Psoas muscle (tissue), 7 donors: ENCODE measurements at regions not wholly inside any gene's neighbourhood (a gene's known extent, or its start where the extent isn't known, plus 50 kb on each side); places are given as distances from the start of the nearest gene placed in this dataset.

Experiments used
- ATAC-seq, 4 donors: fragments of 200-7000 bp; cut with Tn5 transposase; one replicate each; pipeline ENCODE4 v1.9.1; 2020; ENCODE audit warnings: moderate library complexity in 3 of 4, mild to moderate bottlenecking in 2 of 4
- DNase-seq, 2 donors: peaks; one replicate each; pipeline ENCODE4 v3.0.0-alpha.2; 2020
- H3K27ac ChIP-seq: fragments of 200-600 bp; one replicate; pipeline ENCODE4 v1.8.0; 2022
- H3K27me3 ChIP-seq, 3 donors: fragments of 200-600 bp in 1 of 3; one replicate each; pipeline versions ENCODE4 v1.6.1 to v1.8.0; 2013 to 2022; ENCODE audit warnings: low read length in 2 of 3, mild to moderate bottlenecking in 2 of 3, moderate library complexity in 1 of 3; ENCODE audit not compliant: insufficient read depth in 3 of 3
- H3K36me3 ChIP-seq, 2 donors: fragments of 200-600 bp in 1 of 2; one replicate each; pipeline versions ENCODE4 v1.6.1 to v1.8.0; 2013 to 2022; ENCODE audit warnings: low read depth in 1 of 2, mild to moderate bottlenecking in 1 of 2, moderate library complexity in 1 of 2; ENCODE audit not compliant: insufficient read depth in 1 of 2
- H3K4me1 ChIP-seq: fragments of 200-600 bp; one replicate; pipeline ENCODE4 v1.8.0; 2022
- H3K4me3 ChIP-seq: fragments of 200-600 bp; one replicate; pipeline ENCODE4 v1.8.0; 2022; ENCODE audit warnings: mild to moderate bottlenecking
- H3K9me3 ChIP-seq: fragments of 200-600 bp; one replicate; pipeline ENCODE4 v1.8.0; 2022
- CTCF ChIP-seq: fragments of 200-600 bp; IDR thresholded peaks from one replicate; pipeline ENCODE4 v1.8.0; 2022; ENCODE audit warnings: antibody characterized with exemption
- WGBS, 3 donors: extraction: QIAGEN DNeasy Blood & Tissue Kit; methylation state at CpG; one replicate each; pipeline versions ENCODE4 v1.1.6 to v1.1.7; 2013; 5-methylcytosine and 5-hydroxymethylcytosine counted together
- intact Hi-C, 2 donors: fragments of 100-400 bp; cut with DNase I; formaldehyde crosslinking; loops; one replicate each; pipeline versions ENCODE4 v1.11.0 to v1.14.2; 2022
- donor health status: healthy with polysubstance abuse.
- donor health status: DM: no; HTN: no; CAD: no; lungs with moderate emphysema.
- donor health status: Bipolar disorder and iron deficiency.
- donor health status: healthy.
- donor health status: DM: yes; HTN: yes; CAD: no.
- donor health status: DM: no; HTN: no; CAD: no.
- donor health status: DM: yes; HTN: yes; CAD: no.

GRCh38 chr7:92992932-92993331 is 124.8 kb downstream of the SAMD9 start:
- no peaks in the 10 kb centered on the region for H3K9me3 ChIP-seq
- WGBS, 3 donors: 72 to 88% (median 87%) methylated on average over 1 of the region's 1 CpG
- intact Hi-C loops: no loop called here

DNA sequence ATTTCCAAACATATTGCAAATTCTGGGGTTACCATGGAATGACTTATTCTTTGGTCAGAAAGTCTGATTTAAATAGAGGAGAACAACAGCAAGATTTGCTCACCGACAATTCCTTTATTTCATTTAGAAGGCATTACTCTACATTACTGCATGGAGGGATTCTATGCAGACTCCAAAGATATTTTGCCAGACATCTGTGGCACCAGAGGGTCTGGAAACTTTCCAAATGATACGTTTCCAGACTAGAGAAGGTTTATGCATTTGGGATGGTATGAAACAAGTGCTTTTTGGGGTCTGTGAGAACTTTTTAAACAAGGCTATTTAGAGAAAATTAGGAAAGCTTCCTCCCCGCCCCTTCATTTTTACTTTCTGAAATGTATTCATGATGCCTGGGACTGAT is 125.3 kb downstream of the SAMD9 start:
- DNase-seq: no peak
- H3K27me3 ChIP-seq: no peaks in the 10 kb centered on the region
- no peak for TF ChIP-seq CTCF
- no peak overlapping the region for H3K27ac ChIP-seq
- WGBS, 3 donors: 50 to 61% (median 55%) methylated on average over 3 of the region's 3 CpGs
- H3K9me3 ChIP-seq: no peaks in the 10 kb centered on the region
- no peak overlapping the region for H3K4me3 ChIP-seq
- no peaks in the 10 kb centered on the region for H3K4me1 ChIP-seq
- ATAC-seq: no peak
- H3K36me3 ChIP-seq: no peaks in the 10 kb centered on the region
- intact Hi-C loops: no loop called here

More at GRCh38 chr7:92992932-92993331, 124.8 kb downstream of the SAMD9 start:
- H3K4me1 ChIP-seq: no peaks in the 10 kb centered on the region
- no peaks in the 10 kb centered on the region for H3K27me3 ChIP-seq
- no peaks in the 10 kb centered on the region for H3K36me3 ChIP-seq
- TF ChIP-seq CTCF: no peak
- ATAC-seq (no peak), DNase-seq (no peak)
- no peak overlapping the region for H3K4me3 ChIP-seq
- no peak overlapping the region for H3K27ac ChIP-seq

GRCh38 chr7:92991190-92991589 is 126.6 kb downstream of the SAMD9 start:
- Histone ChIP-seq H3K27me3 (no peaks in the 10 kb centered on the region), H3K4me3 (no peak overlapping the region), H3K27ac (no peak overlapping the region), H3K4me1 (no peaks in the 10 kb centered on the region), H3K9me3 (no peaks in the 10 kb centered on the region), H3K36me3 (no peaks in the 10 kb centered on the region)
- TF ChIP-seq CTCF: no peak
- intact Hi-C loops: no loop called here
- ATAC-seq (no peak), DNase-seq (no peak)
- WGBS, 3 donors: 87 to 92% (median 91%) methylated on average over 1 of the region's 1 CpG

DNA sequence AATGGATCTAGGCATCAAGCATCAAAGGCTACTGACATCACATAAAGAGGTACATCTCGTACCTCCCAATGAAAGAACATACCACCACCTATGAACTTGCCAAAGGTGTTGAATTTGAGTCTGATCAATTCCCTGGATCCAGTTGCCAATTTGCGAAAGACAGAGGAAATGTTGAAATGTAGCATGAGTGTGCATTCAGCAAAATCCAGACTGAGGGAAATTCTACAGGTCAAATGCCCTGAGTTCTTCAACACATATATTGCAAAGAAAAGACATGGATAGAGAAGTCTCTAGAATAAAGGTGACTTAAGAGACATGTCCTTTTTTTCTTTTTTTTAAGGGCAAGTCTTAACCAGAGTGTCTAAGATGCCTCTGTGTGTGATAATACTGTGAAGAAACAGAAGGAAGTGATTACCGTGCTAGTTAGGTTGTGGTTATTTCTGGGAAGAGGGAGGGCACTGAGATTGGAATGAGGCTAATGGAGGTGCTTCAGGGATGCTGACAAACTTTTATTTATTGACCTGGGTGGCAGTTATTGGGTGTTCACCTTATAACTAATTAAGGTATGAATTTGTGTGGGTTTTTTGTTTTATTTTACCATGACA is 128.7 kb downstream of the SAMD9 start:
- no peak for ATAC-seq
- no peak for DNase-seq
- WGBS, 3 donors: 66 to 71% (median 68%) methylated on average over 3 of the region's 3 CpGs
- intact Hi-C loops: no loop called here
- Histone ChIP-seq H3K27ac (no peak overlapping the region), H3K9me3 (no peaks in the 10 kb centered on the region), H3K4me1 (no peaks in the 10 kb centered on the region), H3K4me3 (no peak overlapping the region), H3K27me3 (no peaks in the 10 kb centered on the region), H3K36me3 (no peaks in the 10 kb centered on the region)
- TF ChIP-seq CTCF: no peak

DNA sequence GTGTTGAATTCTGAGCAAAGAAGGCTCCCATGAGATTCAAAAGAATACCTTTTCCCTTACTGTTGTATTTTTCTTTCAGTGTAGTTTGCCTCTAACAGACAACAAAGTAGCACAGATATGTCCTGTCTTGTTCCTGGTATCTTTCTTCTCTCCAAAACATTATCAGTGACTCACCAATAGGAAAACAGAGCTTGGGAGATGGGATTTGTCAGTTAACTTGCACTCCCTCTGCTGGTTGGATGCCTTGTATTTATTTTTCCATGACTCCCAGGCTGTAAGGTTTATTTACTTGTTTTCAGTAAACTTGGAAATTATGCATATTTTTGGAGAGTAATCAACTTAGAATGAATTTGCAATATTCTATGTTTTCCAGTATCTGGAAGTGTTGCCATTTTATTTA is 129.7 kb downstream of the SAMD9 start:
- peak; percentile 22 for TF ChIP-seq CTCF
- Histone ChIP-seq H3K27ac (no peak overlapping the region), H3K9me3 (no peaks in the 10 kb centered on the region), H3K4me3 (no peak overlapping the region), H3K27me3 (no peaks in the 10 kb centered on the region), H3K4me1 (no peaks in the 10 kb centered on the region), H3K36me3 (no peaks in the 10 kb centered on the region)
- intact Hi-C loops: no loop called here
- ATAC-seq (no peak), DNase-seq (no peak)
